Uterus (tissue), 3 donors: ENCODE measurements at regions not wholly inside any gene's neighbourhood (a gene's known extent, or its start where the extent isn't known, plus 50 kb on each side); places are given as distances from the start of the nearest gene placed in this dataset.
"Not testable (repeated sequence)": the region's sequence is repeated elsewhere in the genome, so short reads cannot be mapped to it uniquely, and the experiment has no call there.

Experiments
- DNase-seq, 2 donors: peaks; one replicate each; pipeline ENCODE4 v3.0.0-alpha.2; 2019 to 2020
- H3K27ac ChIP-seq, 2 donors: fragments of 200-600 bp; sonication (generic); 1 replicate in 1 of 2; 2 replicates in 1 of 2; pipeline ENCODE4 v1.5.1; 2016 to 2018
- H3K27me3 ChIP-seq, 2 donors: fragments of 200-600 bp; sonication (generic); one replicate each; pipeline ENCODE4 v1.5.1; 2018 to 2019; ENCODE audit warnings: control low read depth in 1 of 2
- H3K36me3 ChIP-seq, 2 donors: fragments of 200-600 bp; sonication (generic); one replicate each; pipeline ENCODE4 v1.5.1; 2019; ENCODE audit warnings: control low read depth in 1 of 2
- H3K4me1 ChIP-seq, 2 donors: fragments of 200-600 bp; sonication (generic); one replicate each; pipeline ENCODE4 v1.5.1; 2018 to 2019; ENCODE audit warnings: control low read depth in 1 of 2
- H3K4me3 ChIP-seq, 2 donors: fragments of 200-600 bp; sonication (generic); 1 replicate in 1 of 2; 2 replicates in 1 of 2; pipeline ENCODE4 v1.5.1; 2018 to 2019; ENCODE audit warnings: mild to moderate bottlenecking in 1 of 2
- H3K9me3 ChIP-seq, 2 donors: fragments of 200-600 bp; sonication (generic); one replicate each; pipeline ENCODE4 v1.5.1; 2019; ENCODE audit warnings: control low read depth in 1 of 2
- POLR2A ChIP-seq, 2 donors: fragments of 450-650 bp; IDR thresholded peaks; one replicate each; pipeline ENCODE4 v1.6.1; 2016; ENCODE audit warnings: antibody characterized with exemption in 2 of 2, mild to moderate bottlenecking in 1 of 2, moderate library complexity in 1 of 2
- intact Hi-C: fragments of 100-400 bp; cut with DNase I; formaldehyde crosslinking; loops from one replicate; pipeline ENCODE4 v1.15.1; 2023; ENCODE audit warnings: low total_unique reads
- TF ChIP-seq, protein P1 (sequence below), 4 experiments: fragments of 200-600 bp in 2 of 4; fragments of 450-650 bp in 2 of 4; sonication (generic) in 2 of 4; IDR thresholded peaks; one replicate each; pipeline ENCODE4 v1.5.1; 2016 to 2019; ENCODE audit warnings: antibody characterized with exemption in 4 of 4, mild to moderate bottlenecking in 2 of 4, moderate library complexity in 1 of 4
- donor health status: DM: yes; HTN: yes; CAD: no.

GRCh38 chr5:28391277-28391676 lies 1352.9 kb upstream of the CDH9 start:
- H3K36me3 ChIP-seq = no peaks in the 10 kb centered on the region
- no peak for DNase-seq
- intact Hi-C loops = no loop called here
- H3K4me1 ChIP-seq = no peaks in the 10 kb centered on the region
- no peaks in the 10 kb centered on the region for H3K9me3 ChIP-seq
- no peak overlapping the region for H3K4me3 ChIP-seq
- no peak overlapping the region for H3K27ac ChIP-seq
- no peaks in the 10 kb centered on the region for H3K27me3 ChIP-seq
- TF ChIP-seq, protein P1, sequence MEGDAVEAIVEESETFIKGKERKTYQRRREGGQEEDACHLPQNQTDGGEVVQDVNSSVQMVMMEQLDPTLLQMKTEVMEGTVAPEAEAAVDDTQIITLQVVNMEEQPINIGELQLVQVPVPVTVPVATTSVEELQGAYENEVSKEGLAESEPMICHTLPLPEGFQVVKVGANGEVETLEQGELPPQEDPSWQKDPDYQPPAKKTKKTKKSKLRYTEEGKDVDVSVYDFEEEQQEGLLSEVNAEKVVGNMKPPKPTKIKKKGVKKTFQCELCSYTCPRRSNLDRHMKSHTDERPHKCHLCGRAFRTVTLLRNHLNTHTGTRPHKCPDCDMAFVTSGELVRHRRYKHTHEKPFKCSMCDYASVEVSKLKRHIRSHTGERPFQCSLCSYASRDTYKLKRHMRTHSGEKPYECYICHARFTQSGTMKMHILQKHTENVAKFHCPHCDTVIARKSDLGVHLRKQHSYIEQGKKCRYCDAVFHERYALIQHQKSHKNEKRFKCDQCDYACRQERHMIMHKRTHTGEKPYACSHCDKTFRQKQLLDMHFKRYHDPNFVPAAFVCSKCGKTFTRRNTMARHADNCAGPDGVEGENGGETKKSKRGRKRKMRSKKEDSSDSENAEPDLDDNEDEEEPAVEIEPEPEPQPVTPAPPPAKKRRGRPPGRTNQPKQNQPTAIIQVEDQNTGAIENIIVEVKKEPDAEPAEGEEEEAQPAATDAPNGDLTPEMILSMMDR (IDR thresholded peaks at IDR 0.05) = no peak
- no peak for TF ChIP-seq POLR2A (IDR thresholded peaks at IDR 0.05)

DNA sequence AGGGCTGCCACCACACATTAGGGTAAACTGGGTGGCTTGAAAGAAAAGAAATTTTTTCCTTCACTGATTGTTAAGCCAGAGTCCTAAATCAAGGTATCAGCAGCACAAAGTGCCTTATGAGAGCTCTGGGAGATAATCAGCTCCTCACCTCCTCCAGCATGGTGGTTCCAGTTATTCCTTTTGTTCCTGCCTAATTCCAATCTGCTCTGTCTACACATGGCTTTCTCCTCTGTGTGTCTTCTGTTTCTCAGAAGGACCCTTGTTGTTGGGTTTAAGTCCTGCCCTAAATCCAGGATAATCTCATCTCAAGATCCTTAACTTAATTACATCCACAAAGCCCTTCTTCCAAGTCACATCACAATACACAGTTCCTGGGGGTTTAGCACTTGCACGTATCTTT lies 1352.0 kb upstream of the CDH9 start:
- intact Hi-C loops = no loop called here
- no peaks in the 10 kb centered on the region for H3K36me3 ChIP-seq
- H3K27ac ChIP-seq = no peak overlapping the region
- H3K4me3 ChIP-seq = no peak overlapping the region
- no peaks in the 10 kb centered on the region for H3K27me3 ChIP-seq
- H3K4me1 ChIP-seq = no peaks in the 10 kb centered on the region
- no peak for TF ChIP-seq POLR2A (IDR thresholded peaks at IDR 0.05)
- TF ChIP-seq, protein P1 (IDR thresholded peaks at IDR 0.05) = no peak
- no peak for DNase-seq
- no peaks in the 10 kb centered on the region for H3K9me3 ChIP-seq

DNA sequence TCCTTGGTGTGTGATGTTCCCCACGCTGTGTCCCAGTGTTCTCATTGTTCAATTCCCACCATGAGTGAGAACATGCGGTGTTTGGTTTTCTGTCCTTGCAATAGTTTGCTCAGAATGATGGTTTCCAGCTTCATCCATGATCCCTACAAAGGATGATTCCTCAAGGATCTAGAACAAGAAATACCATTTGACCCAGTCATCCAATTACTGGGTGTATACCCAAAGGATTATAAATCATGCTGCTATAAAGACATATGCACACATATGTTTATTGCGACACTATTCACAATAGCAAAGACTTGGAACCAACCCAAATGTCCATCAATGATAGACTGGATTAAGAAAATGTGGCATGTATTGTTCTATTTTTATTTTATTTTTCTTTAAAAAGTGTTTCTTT lies 1351.3 kb upstream of the CDH9 start:
- H3K9me3 ChIP-seq, intact Hi-C loops, H3K4me1 ChIP-seq, H3K36me3 ChIP-seq, H3K4me3 ChIP-seq, DNase-seq, H3K27me3 ChIP-seq, H3K27ac ChIP-seq: not testable (repeated sequence)

DNA sequence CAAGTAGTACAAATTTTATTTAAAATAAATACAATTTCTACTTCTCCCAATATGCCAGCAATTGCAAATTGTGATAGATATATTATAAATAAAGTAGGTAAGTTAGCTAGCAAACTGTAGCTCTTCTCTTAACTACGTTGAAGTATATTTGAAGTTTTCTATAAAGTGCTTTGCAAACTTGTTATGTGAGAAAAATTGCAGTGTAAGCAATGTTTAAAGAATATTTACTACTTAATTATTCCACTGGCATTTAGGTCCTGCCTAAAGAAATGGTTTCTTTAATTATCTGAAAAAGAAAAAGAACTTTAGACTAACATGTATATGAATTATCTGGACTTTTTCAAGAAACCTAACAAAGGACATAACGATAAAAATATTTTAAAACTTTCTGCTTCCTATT lies 1350.0 kb upstream of the CDH9 start:
- H3K27me3 ChIP-seq = no peaks in the 10 kb centered on the region
- no peaks in the 10 kb centered on the region for H3K9me3 ChIP-seq
- H3K4me3 ChIP-seq = no peak overlapping the region
- TF ChIP-seq, protein P1 (IDR thresholded peaks at IDR 0.05) = no peak
- no peak for TF ChIP-seq POLR2A (IDR thresholded peaks at IDR 0.05)
- no peak for DNase-seq
- H3K27ac ChIP-seq = no peak overlapping the region
- H3K36me3 ChIP-seq = no peaks in the 10 kb centered on the region
- intact Hi-C loops = no loop called here
- H3K4me1 ChIP-seq = no peaks in the 10 kb centered on the region

GRCh38 chr5:28386712-28387111 lies 1348.3 kb upstream of the CDH9 start:
- no peak for DNase-seq
- intact Hi-C loops = no loop called here
- TF ChIP-seq, protein P1 (IDR thresholded peaks at IDR 0.05) = no peak
- TF ChIP-seq POLR2A (IDR thresholded peaks at IDR 0.05) = no peak
- H3K4me3 ChIP-seq = no peak overlapping the region
- no peak overlapping the region for H3K27ac ChIP-seq
- H3K4me1 ChIP-seq = no peaks in the 10 kb centered on the region
- no peaks in the 10 kb centered on the region for H3K9me3 ChIP-seq
- no peaks in the 10 kb centered on the region for H3K27me3 ChIP-seq
- no peaks in the 10 kb centered on the region for H3K36me3 ChIP-seq

DNA sequence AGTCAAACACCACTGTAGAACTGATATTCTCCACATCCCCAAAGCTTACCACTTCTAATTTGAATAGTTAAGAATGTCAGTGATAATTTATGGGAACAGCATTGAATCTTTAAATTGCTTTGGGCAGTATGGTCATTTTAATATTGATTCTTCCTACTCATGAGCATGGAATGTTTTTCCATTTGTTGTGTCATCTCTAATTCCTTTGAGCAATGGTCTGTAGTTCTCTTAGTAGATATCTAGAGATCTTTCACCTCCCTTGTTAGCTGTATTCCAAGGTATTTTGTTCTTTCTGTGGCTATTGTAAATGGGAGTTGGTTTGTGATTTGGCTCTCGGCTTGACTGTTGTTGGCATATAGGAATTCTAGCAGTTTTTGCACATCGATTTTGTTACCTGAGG lies 1341.8 kb upstream of the CDH9 start:
- Histone ChIP-seq H3K4me1 (no peaks in the 10 kb centered on the region), H3K27ac (no peak overlapping the region), H3K36me3 (no peaks in the 10 kb centered on the region), H3K4me3 (no peak overlapping the region), H3K27me3 (no peaks in the 10 kb centered on the region), H3K9me3 (peaks cover 0 to 3% of the 10 kb centered on the region in 2 donors)
- no peak for TF ChIP-seq POLR2A (IDR thresholded peaks at IDR 0.05)
- TF ChIP-seq, protein P1 (IDR thresholded peaks at IDR 0.05) = no peak
- DNase-seq = no peak
- intact Hi-C loops = no loop called here
